ENCODE measurements at regions not wholly inside any gene's neighbourhood (a gene's known extent, or its start where the extent isn't known, plus 50 kb on each side); places are given as distances from the start of the nearest gene placed in this dataset.
"Not testable (repeated sequence)": the region's sequence is repeated elsewhere in the genome, so short reads cannot be mapped to it uniquely, and the experiment has no call there.

GRCh38 chr7:73220766-73221370 is 87.8 kb downstream of the NSUN5 start:
- TF ChIP-seq CTCF (IDR thresholded peaks at IDR 0.05; ENCODE audit: insufficient read depth, low read length); SPI1 (IDR thresholded peaks at IDR 0.05; ENCODE audit: borderline replicate concordance, low read depth); POLR2AphosphoS5 (IDR thresholded peaks at IDR 0.05; ENCODE audit: low read depth): not testable (repeated sequence)

Data from HL-60 (cell line).